Coronary artery (tissue), 2 donors: ENCODE measurements at regions not wholly inside any gene's neighbourhood (a gene's known extent, or its start where the extent isn't known, plus 50 kb on each side); places are given as distances from the start of the nearest gene placed in this dataset.
"Not testable (repeated sequence)": the region's sequence is repeated elsewhere in the genome, so short reads cannot be mapped to it uniquely, and the experiment has no call there.

Experiments used
- DNase-seq: peaks from one replicate; pipeline ENCODE4 v3.0.0-alpha.2; 2017; ENCODE audit warnings: low spot score
- H3K27ac ChIP-seq, 2 donors: fragments of 200-600 bp; sonication (generic); one replicate each; pipeline ENCODE4 v1.5.1; 2016 to 2019
- H3K4me3 ChIP-seq: fragments of 200-600 bp; sonication (generic); 2 replicates; pipeline ENCODE4 v1.5.1; 2016; ENCODE audit warnings: mild to moderate bottlenecking, moderate library complexity
- CTCF ChIP-seq: fragments of 200-600 bp; sonication (generic); IDR thresholded peaks from one replicate; pipeline ENCODE4 v1.5.1; 2019; ENCODE audit warnings: antibody characterized with exemption

GRCh38 chr1:87408665-87409248 lies 80.1 kb downstream of the LMO4 start:
- no peak overlapping the region for H3K27ac ChIP-seq
- no peak for TF ChIP-seq CTCF
- DNase-seq, result no peak
- no peak overlapping the region for H3K4me3 ChIP-seq

- H3K27ac ChIP-seq, result no peak overlapping the region
- DNase-seq, result no peak
- H3K4me3 ChIP-seq, result no peak overlapping the region
- TF ChIP-seq CTCF, result no peak
Measured at GRCh38 chr1:87410776-87411480, 82.2 kb downstream of the LMO4 start.

GRCh38 chr1:87413846-87414245 lies 85.2 kb downstream of the LMO4 start:
- not testable (repeated sequence) for DNase-seq, H3K4me3 ChIP-seq, H3K27ac ChIP-seq

- Histone ChIP-seq H3K27ac (no peak overlapping the region), H3K4me3 (no peak overlapping the region)
- TF ChIP-seq CTCF, result no peak
- no peak for DNase-seq
Measured at GRCh38 chr1:87418048-87418447, 89.4 kb downstream of the LMO4 start.

- no peak for TF ChIP-seq CTCF
- no peak overlapping the region for H3K27ac ChIP-seq
- no peak overlapping the region for H3K4me3 ChIP-seq
- no peak for DNase-seq
Measured at GRCh38 chr1:87421809-87422208, 93.1 kb downstream of the LMO4 start.

GRCh38 chr1:87424541-87424940 lies 95.9 kb downstream of the LMO4 start:
- no peak overlapping the region for H3K4me3 ChIP-seq
- TF ChIP-seq CTCF, result no peak
- no peak overlapping the region for H3K27ac ChIP-seq
- no peak for DNase-seq

GRCh38 chr1:87426463-87427249 lies 98.0 kb downstream of the LMO4 start:
- DNase-seq, result no peak
- TF ChIP-seq CTCF, result no peak
- Histone ChIP-seq H3K27ac (no peak overlapping the region), H3K4me3 (no peak overlapping the region)
